SK-N-SH (cell line): ENCODE measurements at regions not wholly inside any gene's neighbourhood (a gene's known extent, or its start where the extent isn't known, plus 50 kb on each side); places are given as distances from the start of the nearest gene placed in this dataset.

Experiments used
- CTCF ChIA-PET: fragments of 300-600, 350-600 bp; formaldehyde crosslinking; extraction: SDS; loops from one replicate; lab custom pipeline; 2021; lab: Yijun Ruan, JAX
- POLR2A ChIA-PET: fragments of 350-600 bp; sonication (Branson Sonifier 250); formaldehyde crosslinking; extraction: SDS; loops from one replicate; lab custom pipeline; 2020; ENCODE audit warnings: antibody characterized with exemption, inconsistent platforms; lab: Yijun Ruan, JAX
- DNase-seq: peaks from one replicate; pipeline ENCODE4 v3.0.0; 2012
- H2AFZ ChIP-seq: fragments of 200-600 bp; sonication (generic); 2 replicates; pipeline ENCODE4 v1.8.1; 2016; ENCODE audit warnings: antibody characterized with exemption, mild to moderate bottlenecking, low read depth
- H3F3A ChIP-seq: fragments of 200-600 bp; sonication (generic); replicated peaks from 2 replicates; pipeline ENCODE3; 2016; ENCODE audit warnings: antibody characterized with exemption, mild to moderate bottlenecking; ENCODE audit not compliant: insufficient read depth
- H3K27ac ChIP-seq, 2 experiments: fragments of 200-500 bp in 1 of 2; fragments of 200-600 bp in 1 of 2; sonication (Bioruptor generic) in 1 of 2; sonication (generic), shearing (Covaris generic) in 1 of 2; 2 replicates each; pipeline versions ENCODE4 v1.5.1 to v1.6.1; 2014 to 2016; ENCODE audit warnings: low read depth in 2 of 2, inconsistent platforms in 1 of 2, low read length in 1 of 2, mild to moderate bottlenecking in 1 of 2, mixed read lengths in 1 of 2
- H3K27me3 ChIP-seq: fragments of 200-600 bp; sonication (generic), shearing (Covaris generic); 2 replicates; pipeline ENCODE4 v1.6.1; 2016; ENCODE audit warnings: mixed run types; ENCODE audit not compliant: insufficient read depth
- H3K36me3 ChIP-seq, 2 experiments: fragments of 200-500 bp in 1 of 2; fragments of 200-600 bp in 1 of 2; sonication (Bioruptor generic) in 1 of 2; sonication (generic) in 1 of 2; replicated peaks in 1 of 2; 2 replicates each; pipeline versions ENCODE3 to v1.5.1; 2014 to 2016; ENCODE audit warnings: low read length in 1 of 2, mild to moderate bottlenecking in 1 of 2; ENCODE audit not compliant: insufficient read depth in 2 of 2, control insufficient read depth in 1 of 2
- H3K4me1 ChIP-seq, 2 experiments: fragments of 200-500 bp in 1 of 2; fragments of 200-600 bp in 1 of 2; sonication (Bioruptor generic) in 1 of 2; sonication (generic), shearing (Covaris generic) in 1 of 2; 2 replicates each; pipeline versions ENCODE4 v1.5.1 to v1.6.1; 2014 to 2016; ENCODE audit warnings: low read depth in 1 of 2, low read length in 1 of 2, mixed run types in 1 of 2; ENCODE audit not compliant: insufficient read depth in 2 of 2, control insufficient read depth in 1 of 2
- H3K4me2 ChIP-seq: fragments of 200-600 bp; sonication (generic), shearing (Covaris generic); 2 replicates; pipeline ENCODE4 v1.6.1; 2017; ENCODE audit warnings: mixed run types
- H3K4me3 ChIP-seq, 2 experiments: fragments of 200-500 bp in 1 of 2; fragments of 200-600 bp in 1 of 2; sonication (Bioruptor generic) in 1 of 2; sonication (generic), shearing (Covaris generic) in 1 of 2; 2 replicates each; pipeline versions ENCODE4 v1.5.1 to v1.8.1; 2014 to 2016; ENCODE audit warnings: low read depth in 2 of 2, inconsistent platforms in 1 of 2, low read length in 1 of 2, mild to moderate bottlenecking in 1 of 2, mixed read lengths in 1 of 2, moderate library complexity in 1 of 2
- H3K79me2 ChIP-seq: fragments of 200-600 bp; sonication (generic); 2 replicates; pipeline ENCODE4 v1.8.1; 2017; ENCODE audit warnings: mild to moderate bottlenecking; ENCODE audit not compliant: insufficient read depth
- H3K9ac ChIP-seq: fragments of 200-600 bp; sonication (generic); 2 replicates; pipeline ENCODE4 v1.6.1; 2017; ENCODE audit warnings: mixed run types
- H3K9me2 ChIP-seq: fragments of 200-600 bp; sonication (generic); 2 replicates; pipeline ENCODE4 v1.6.1; 2017; ENCODE audit warnings: mixed run types
- H3K9me3 ChIP-seq: fragments of 200-600 bp; sonication (generic); 2 replicates; pipeline ENCODE4 v1.6.1; 2017; ENCODE audit warnings: mixed run types, mild to moderate bottlenecking, moderate library complexity
- H4K20me1 ChIP-seq: fragments of 200-600 bp; sonication (generic); 2 replicates; pipeline ENCODE4 v1.6.1; 2017; ENCODE audit warnings: mild to moderate bottlenecking, mixed run types; ENCODE audit not compliant: insufficient read depth
- CHD2 ChIP-seq: fragments of 150-350 bp; IDR thresholded peaks from 2 replicates; pipeline ENCODE4 v1.6.1; 2018; ENCODE audit warnings: low read length; ENCODE audit not compliant: partially characterized antibody
- ELF1 ChIP-seq: IDR thresholded peaks from 2 replicates; pipeline ENCODE4 v1.4.0; 2012
- EP300 ChIP-seq, 2 experiments: IDR thresholded peaks; 2 replicates each; pipeline versions ENCODE4 v1.4.0 to v1.6.1; 2012; ENCODE audit warnings: borderline replicate concordance in 1 of 2, low read depth in 1 of 2, low read length in 1 of 2
- FOXM1 ChIP-seq: IDR thresholded peaks from 2 replicates; pipeline ENCODE4 v1.4.0; 2012; ENCODE audit warnings: low read depth, mild to moderate bottlenecking
- GABPA ChIP-seq: IDR thresholded peaks from 2 replicates; pipeline ENCODE4 v1.4.0; 2012; ENCODE audit warnings: low read depth, mild to moderate bottlenecking
- IRF3 ChIP-seq: fragments of 150-350 bp; IDR thresholded peaks from 2 replicates; pipeline ENCODE4 v1.6.1; 2016; ENCODE audit warnings: mild to moderate bottlenecking, low read depth, low read length
- MEF2A ChIP-seq: IDR thresholded peaks from 2 replicates; pipeline ENCODE4 v1.4.0; 2012; ENCODE audit warnings: low read depth, borderline replicate concordance
- NFIC ChIP-seq: IDR thresholded peaks from 2 replicates; pipeline ENCODE4 v1.4.0; 2012; ENCODE audit warnings: borderline replicate concordance
- REST ChIP-seq: IDR thresholded peaks from 2 replicates; pipeline ENCODE4 v1.6.1; 2012; ENCODE audit warnings: mild to moderate bottlenecking, low read depth, low read length, moderate library complexity
- RXRA ChIP-seq: IDR thresholded peaks from 2 replicates; pipeline ENCODE4 v1.4.0; 2012; ENCODE audit warnings: low read depth, mild to moderate bottlenecking, borderline replicate concordance
- SIN3A ChIP-seq: IDR thresholded peaks from 2 replicates; pipeline ENCODE4 v1.6.1; 2012; ENCODE audit warnings: low read depth, mild to moderate bottlenecking, low read length, moderate library complexity, borderline replicate concordance
- SMC3 ChIP-seq: IDR thresholded peaks from 2 replicates; pipeline ENCODE4 v1.6.1; 2012; ENCODE audit warnings: low read depth, low read length, improper control_type of control experiment
- TCF12 ChIP-seq: IDR thresholded peaks from 2 replicates; pipeline ENCODE4 v1.4.0; 2012
- TEAD4 ChIP-seq: IDR thresholded peaks from 2 replicates; pipeline ENCODE4 v1.4.0; 2012; ENCODE audit warnings: mild to moderate bottlenecking, borderline replicate concordance; ENCODE audit not compliant: insufficient read depth
- USF1 ChIP-seq: IDR thresholded peaks from 2 replicates; pipeline ENCODE4 v1.4.0; 2012; ENCODE audit warnings: low read depth, borderline replicate concordance
- USF2 ChIP-seq: fragments of 150-350 bp; IDR thresholded peaks from 2 replicates; pipeline ENCODE4 v1.6.1; 2017; ENCODE audit warnings: antibody characterized with exemption, low read length, low read depth, borderline replicate concordance
- YY1 ChIP-seq: IDR thresholded peaks from 2 replicates; pipeline ENCODE4 v1.4.0; 2012; ENCODE audit warnings: low read depth, mild to moderate bottlenecking
- WGBS: methylation state at CpG from one replicate; pipeline ENCODE4 v1.1.6; 2017; ENCODE audit warnings: low lambda C conversion rate; 5-methylcytosine and 5-hydroxymethylcytosine counted together

- POLR2A ChIA-PET: no interaction called here
- 0% methylated on average over 2 of the region's 7 CpGs for WGBS
- no peaks in the 10 kb centered on the region for H3K4me1 ChIP-seq
- H3K4me3 ChIP-seq: no peak overlapping the region
- H3K4me2 ChIP-seq: no peak overlapping the region
- H3K79me2 ChIP-seq: no peaks in the 10 kb centered on the region
- no peaks in the 10 kb centered on the region for H4K20me1 ChIP-seq
- CTCF ChIA-PET: no interaction called here
- H3F3A ChIP-seq: no peaks in the 10 kb centered on the region
- H3K36me3 ChIP-seq: no peaks in the 10 kb centered on the region
- no peaks in the 10 kb centered on the region for H3K9me2 ChIP-seq
- DNase-seq: no peak
- no peaks in the 10 kb centered on the region for H3K9me3 ChIP-seq
- no peak overlapping the region for H2AFZ ChIP-seq
- TF ChIP-seq RXRA (no peak), EP300 (IDR thresholded peaks at IDR 0.05; ENCODE audit: borderline replicate concordance in 1 of 2, low read depth in 1 of 2, low read length in 1 of 2) (no peak), REST (no peak), USF1 (no peak), GABPA (no peak), SMC3 (no peak), IRF3 (no peak), YY1 (no peak), ELF1 (no peak), TCF12 (no peak)
- no peaks in the 10 kb centered on the region for H3K27me3 ChIP-seq
- H3K9ac ChIP-seq: no peak overlapping the region
- no peak overlapping the region for H3K27ac ChIP-seq
Observed at GRCh38 chr1:2943686-2944260, 77.5 kb upstream of the ACTRT2 start.

GRCh38 chr1:2944705-2945104 is 76.6 kb upstream of the ACTRT2 start:
- H3F3A ChIP-seq: no peaks in the 10 kb centered on the region
- TF ChIP-seq SMC3 (no peak), GABPA (no peak), TEAD4 (no peak), IRF3 (no peak), USF2 (no peak), YY1 (no peak), SIN3A (no peak), NFIC (no peak), USF1 (no peak), FOXM1 (no peak), EP300 (IDR thresholded peaks at IDR 0.05; ENCODE audit: borderline replicate concordance in 1 of 2, low read depth in 1 of 2, low read length in 1 of 2) (no peak), ELF1 (no peak), CHD2 (no peak), MEF2A (no peak)

More at GRCh38 chr1:2944705-2945104, 76.6 kb upstream of the ACTRT2 start:
- ChIA-PET POLR2A (no interaction called here), CTCF (no interaction called here)
- H4K20me1 ChIP-seq: no peaks in the 10 kb centered on the region
- H3K79me2 ChIP-seq: no peaks in the 10 kb centered on the region
- no peaks in the 10 kb centered on the region for H3K36me3 ChIP-seq
- no peak overlapping the region for H2AFZ ChIP-seq
- no peaks in the 10 kb centered on the region for H3K27me3 ChIP-seq
- H3K4me3 ChIP-seq: no peak overlapping the region
- H3K4me2 ChIP-seq: no peak overlapping the region
- H3K9me3 ChIP-seq: no peaks in the 10 kb centered on the region
- DNase-seq: no peak
- no peaks in the 10 kb centered on the region for H3K4me1 ChIP-seq
- no peak overlapping the region for H3K27ac ChIP-seq
- WGBS: 10% methylated on average over 4 of the region's 4 CpGs
- H3K9ac ChIP-seq: no peak overlapping the region
- no peaks in the 10 kb centered on the region for H3K9me2 ChIP-seq
